HCT116 (cell line): ENCODE measurements at regions not wholly inside any gene's neighbourhood (a gene's known extent, or its start where the extent isn't known, plus 50 kb on each side); places are given as distances from the start of the nearest gene placed in this dataset.

Experiments used
- ATAC-seq: fragments of 200-7000 bp; cut with Tn5 transposase; 2 replicates; pipeline ENCODE4 v1.9.1; 2020; ENCODE audit warnings: mild to moderate bottlenecking, moderate library complexity
- BruUV-seq: library from RNA; stranded (reverse); fragments of 400-500 nt; replicated peaks from 2 replicates; lab custom pipeline; 2021; lab: Mats Ljungman, UMichigan
- CTCF ChIA-PET: fragments of 300-600 bp; sonication (Branson Sonifier 250); formaldehyde crosslinking; loops from one replicate; lab custom pipeline; 2021; ENCODE audit warnings: antibody characterized with exemption; lab: Charles Lee
- POLR2A ChIA-PET: fragments of 300-600, 350-600 bp; sonication (Branson Sonifier 250); formaldehyde crosslinking; loops from one replicate; lab custom pipeline; 2021; ENCODE audit warnings: antibody characterized with exemption; lab: Charles Lee
- RAD21 ChIA-PET, 2 experiments: fragments of 300-600 bp; sonication (Branson Sonifier 250); formaldehyde crosslinking; loops; one replicate each; lab custom pipeline; 2023; ENCODE audit warnings: low total read pairs in 2 of 2; ENCODE audit not compliant: uncharacterized antibody in 2 of 2, unreplicated experiment in 2 of 2, low non-redundant PET in 1 of 2; lab: Charles Lee
- DNase-seq: peaks from one replicate; pipeline ENCODE4 v3.0.0-alpha.2; 2010; ENCODE audit warnings: low read depth, low spot score
- H2AFZ ChIP-seq: fragments of 200-600 bp; shearing (Covaris generic), sonication (generic); 2 replicates; pipeline ENCODE4 v1.6.1; 2017; ENCODE audit warnings: low read depth, mixed run types, mixed read lengths, antibody characterized with exemption, low read length; ENCODE audit not compliant: poor library complexity, severe bottlenecking
- H3K27ac ChIP-seq: 2 replicates; pipeline ENCODE4 v1.5.1; 2012; ENCODE audit warnings: low read depth, low read length
- H3K27me3 ChIP-seq: fragments of 200-600 bp; sonication (generic); 2 replicates; pipeline ENCODE4 v1.6.1; 2016; ENCODE audit warnings: mixed run types, low read length, mixed read lengths; ENCODE audit not compliant: insufficient read depth
- H3K36me3 ChIP-seq, 2 experiments: fragments of 200-500 bp in 1 of 2; fragments of 200-600 bp in 1 of 2; sonication (Bioruptor generic) in 1 of 2; sonication (generic) in 1 of 2; 2 replicates each; pipeline versions ENCODE4 v1.5.1 to v1.6.1; 2014 to 2016; ENCODE audit warnings: low read length in 2 of 2, inconsistent platforms in 1 of 2, mixed read lengths in 1 of 2, mixed run types in 1 of 2; ENCODE audit not compliant: insufficient read depth in 2 of 2, control insufficient read depth in 1 of 2
- H3K4me1 ChIP-seq, 2 experiments: fragments of 200-600 bp in 1 of 2; sonication (generic) in 1 of 2; 2 replicates each; pipeline versions ENCODE4 v1.5.1 to v1.6.1; 2012 to 2017; ENCODE audit warnings: low read length in 2 of 2, inconsistent platforms in 1 of 2, mild to moderate bottlenecking in 1 of 2, mixed read lengths in 1 of 2, mixed run types in 1 of 2, moderate library complexity in 1 of 2; ENCODE audit not compliant: insufficient read depth in 2 of 2, control insufficient read depth in 1 of 2
- H3K4me2 ChIP-seq: fragments of 200-600 bp; sonication (generic); 2 replicates; pipeline ENCODE4 v1.6.1; 2017; ENCODE audit warnings: mixed run types, low read length, mixed read lengths
- H3K4me3 ChIP-seq, 2 experiments: fragments of 200-600 bp in 1 of 2; sonication (generic) in 1 of 2; replicated peaks in 1 of 2; 2 replicates each; pipeline ENCODE4 v1.5.1; 2011 to 2016; ENCODE audit warnings: low read length in 2 of 2, control low read depth in 1 of 2, low read depth in 1 of 2, mild to moderate bottlenecking in 1 of 2, mixed read lengths in 1 of 2, mixed run types in 1 of 2
- H3K79me2 ChIP-seq: fragments of 200-600 bp; sonication (generic); 2 replicates; pipeline ENCODE4 v1.6.1; 2017; ENCODE audit warnings: mild to moderate bottlenecking, mixed run types, low read length, moderate library complexity, mixed read lengths; ENCODE audit not compliant: insufficient read depth
- H3K9ac ChIP-seq: fragments of 200-600 bp; sonication (generic); 2 replicates; pipeline ENCODE4 v1.6.1; 2016; ENCODE audit warnings: low read length, mixed read lengths
- H3K9me2 ChIP-seq: fragments of 200-600 bp; sonication (generic), shearing (Covaris generic); 2 replicates; pipeline ENCODE4 v1.6.1; 2017; ENCODE audit warnings: mixed run types, mild to moderate bottlenecking, moderate library complexity; ENCODE audit not compliant: insufficient read depth
- H3K9me3 ChIP-seq, 2 experiments: fragments of 200-500 bp in 1 of 2; fragments of 200-600 bp in 1 of 2; sonication (Bioruptor generic) in 1 of 2; sonication (generic) in 1 of 2; 2 replicates each; pipeline ENCODE4 v1.6.1; 2014 to 2017; ENCODE audit warnings: low read length in 2 of 2, mixed read lengths in 2 of 2, inconsistent platforms in 1 of 2, low read depth in 1 of 2, mild to moderate bottlenecking in 1 of 2, mixed run types in 1 of 2, moderate library complexity in 1 of 2; ENCODE audit not compliant: control insufficient read depth in 1 of 2, insufficient read depth in 1 of 2
- H4K20me1 ChIP-seq: fragments of 200-600 bp; sonication (generic), shearing (Covaris generic); 2 replicates; pipeline ENCODE4 v1.6.1; 2017; ENCODE audit warnings: mixed run types, mild to moderate bottlenecking, moderate library complexity; ENCODE audit not compliant: insufficient read depth
- CEBPB ChIP-seq: IDR thresholded peaks from 2 replicates; pipeline ENCODE4 v1.6.1; 2012; ENCODE audit warnings: low read depth
- EGR1 ChIP-seq: IDR thresholded peaks from 2 replicates; pipeline ENCODE4 v1.6.1; 2012; ENCODE audit warnings: low read depth
- ELF1 ChIP-seq: IDR thresholded peaks from 2 replicates; pipeline ENCODE4 v1.6.1; 2012; ENCODE audit warnings: low read depth, borderline replicate concordance
- EZH2phosphoT487 ChIP-seq: fragments of 200-600 bp; IDR thresholded peaks from 2 replicates; pipeline ENCODE4 v1.6.1; 2018; ENCODE audit warnings: antibody characterized with exemption, borderline replicate concordance
- POLR2AphosphoS5 ChIP-seq: IDR thresholded peaks from 2 replicates; pipeline ENCODE4 v1.6.1; 2011; ENCODE audit warnings: mild to moderate bottlenecking, low read depth, low read length, moderate library complexity
- RAD21 ChIP-seq: IDR thresholded peaks from 2 replicates; pipeline ENCODE4 v1.6.1; 2012; ENCODE audit warnings: low read depth, mild to moderate bottlenecking
- SIN3A ChIP-seq: IDR thresholded peaks from 2 replicates; pipeline ENCODE4 v1.6.1; 2012; ENCODE audit warnings: low read depth
- SRF ChIP-seq: IDR thresholded peaks from 2 replicates; pipeline ENCODE4 v1.6.1; 2012; ENCODE audit warnings: low read depth
- intact Hi-C: fragments of 100-400 bp; cut with micrococcal nuclease; formaldehyde crosslinking; loops from 2 replicates; pipeline ENCODE4 v1.10.0; 2022
- TF ChIP-seq, protein P1 (sequence below), 3 experiments: fragments of 200-600 bp in 1 of 3; sonication (generic) in 1 of 3; IDR thresholded peaks in 2 of 3; conservative IDR thresholded peaks in 1 of 3; 2 replicates each; pipeline ENCODE4 v1.5.1; 2012 to 2017; ENCODE audit warnings: low read depth in 2 of 3, low read length in 2 of 3, antibody characterized with exemption in 1 of 3, borderline replicate concordance in 1 of 3, control low read depth in 1 of 3, mild to moderate bottlenecking in 1 of 3, mixed read lengths in 1 of 3, mixed run types in 1 of 3, moderate library complexity in 1 of 3; ENCODE audit not compliant: insufficient read depth in 1 of 3

- TF ChIP-seq RAD21 = peak; percentile 17; the same call in 1 of the 2 replicates
- no peak for TF ChIP-seq CEBPB
- no peak for TF ChIP-seq POLR2AphosphoS5
- no peak for TF ChIP-seq SIN3A
- TF ChIP-seq, protein P1, sequence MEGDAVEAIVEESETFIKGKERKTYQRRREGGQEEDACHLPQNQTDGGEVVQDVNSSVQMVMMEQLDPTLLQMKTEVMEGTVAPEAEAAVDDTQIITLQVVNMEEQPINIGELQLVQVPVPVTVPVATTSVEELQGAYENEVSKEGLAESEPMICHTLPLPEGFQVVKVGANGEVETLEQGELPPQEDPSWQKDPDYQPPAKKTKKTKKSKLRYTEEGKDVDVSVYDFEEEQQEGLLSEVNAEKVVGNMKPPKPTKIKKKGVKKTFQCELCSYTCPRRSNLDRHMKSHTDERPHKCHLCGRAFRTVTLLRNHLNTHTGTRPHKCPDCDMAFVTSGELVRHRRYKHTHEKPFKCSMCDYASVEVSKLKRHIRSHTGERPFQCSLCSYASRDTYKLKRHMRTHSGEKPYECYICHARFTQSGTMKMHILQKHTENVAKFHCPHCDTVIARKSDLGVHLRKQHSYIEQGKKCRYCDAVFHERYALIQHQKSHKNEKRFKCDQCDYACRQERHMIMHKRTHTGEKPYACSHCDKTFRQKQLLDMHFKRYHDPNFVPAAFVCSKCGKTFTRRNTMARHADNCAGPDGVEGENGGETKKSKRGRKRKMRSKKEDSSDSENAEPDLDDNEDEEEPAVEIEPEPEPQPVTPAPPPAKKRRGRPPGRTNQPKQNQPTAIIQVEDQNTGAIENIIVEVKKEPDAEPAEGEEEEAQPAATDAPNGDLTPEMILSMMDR (IDR thresholded peaks at IDR 0.05 in 2 of 3, conservative IDR thresholded peaks at IDR 0.05 in 1 of 3; ENCODE audit: borderline replicate concordance in 1 of 3, insufficient read depth in 1 of 3, low read depth in 2 of 3, low read length in 2 of 3) = peak; percentile 62 to 74 (median 66); a peak in 5 of 6 replicates
- TF ChIP-seq, all 23 proteins: peak for 2
- DNase-seq (peak; percentile 34), ATAC-seq (peak; percentile 63)
- peak overlapping the region; percentile 92 for H3K4me2 ChIP-seq
- H3K4me1 ChIP-seq = peaks cover 10 to 31% of the 10 kb centered on the region in 2 experiments
- BruUV-seq = TSS peak; percentile 48
- POLR2A ChIA-PET = interaction anchor here (1.3 kb wide), 1 partner anchor 54 kb away, joined by 3 read pairs; no protein-coding TSS in a partner anchor
- H3K4me3 ChIP-seq = peak overlapping the region; percentile 57 to 64
- H3K27me3 ChIP-seq = no peaks in the 10 kb centered on the region
- no peaks in the 10 kb centered on the region for H4K20me1 ChIP-seq
- CTCF ChIA-PET = no interaction called here
- no peak overlapping the region; the same call in 1 of the 2 replicates for H3K27ac ChIP-seq
- no peaks in the 10 kb centered on the region for H3K36me3 ChIP-seq
- RAD21 ChIA-PET = no interaction called here
- H3K9me2 ChIP-seq = no peaks in the 10 kb centered on the region
- intact Hi-C loops = no loop called here
- no peak overlapping the region for H2AFZ ChIP-seq
- no peaks in the 10 kb centered on the region for H3K9me3 ChIP-seq
- H3K9ac ChIP-seq = peak overlapping the region; percentile 61
- peaks cover 49% of the 10 kb centered on the region for H3K79me2 ChIP-seq
Measured at GRCh38 chr2:71277536-71278103, 50.7 kb upstream of the PAIP2B start.

DNA sequence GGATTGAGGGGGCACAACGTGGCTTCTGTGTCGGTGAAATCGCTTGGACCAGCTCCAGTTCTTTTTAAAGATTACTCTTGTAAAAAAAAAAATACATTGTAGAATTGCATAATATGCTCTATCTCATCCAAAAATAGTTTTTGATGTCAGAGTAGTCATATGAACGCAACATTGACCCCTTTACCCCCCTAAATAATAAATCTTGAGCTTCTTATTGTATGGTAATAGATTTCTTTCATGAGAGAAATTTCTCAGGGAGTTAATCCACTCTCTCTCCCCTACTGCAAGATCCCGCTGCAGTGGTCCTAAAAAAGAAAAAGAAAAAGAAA lies 50.2 kb upstream of the PAIP2B start:
- Histone ChIP-seq H3K4me3 (peak overlapping the region; percentile 57 to 64), H3K4me2 (peak overlapping the region; percentile 92), H3K79me2 (peaks cover 44% of the 10 kb centered on the region), H3K9ac (peak overlapping the region; percentile 61), H3K9me3 (no peaks in the 10 kb centered on the region), H3K27ac (peak overlapping the region; percentile 70), H3K4me1 (peaks cover 10 to 26% of the 10 kb centered on the region in 2 experiments), H4K20me1 (no peaks in the 10 kb centered on the region), H2AFZ (peak overlapping the region; percentile 27), H3K9me2 (no peaks in the 10 kb centered on the region), H3K36me3 (no peaks in the 10 kb centered on the region)
- DNase-seq = no peak
- RAD21 ChIA-PET = no interaction called here
- no peak for ATAC-seq
- POLR2A ChIA-PET = interaction anchor here (1.3 to 1.7 kb wide), 3 partner anchors 11 to 53 kb away, joined by 3 to 6 read pairs (median 5); no protein-coding TSS in a partner anchor
- CTCF ChIA-PET = interaction anchor here (1.3 kb wide), 1 partner anchor 23 kb away, joined by 5 read pairs; no protein-coding TSS in a partner anchor
- no TSS peak for BruUV-seq
- intact Hi-C loops = no loop called here
- TF ChIP-seq SRF (no peak), EZH2phosphoT487 (no peak), EGR1 (no peak), RAD21 (no peak), ELF1 (no peak)
- TF ChIP-seq, all 23 proteins: peak for 0
- H3K27me3 ChIP-seq = no peaks in the 10 kb centered on the region
